ENCODE measurements at regions not wholly inside any gene's neighbourhood (a gene's known extent, or its start where the extent isn't known, plus 50 kb on each side); places are given as distances from the start of the nearest gene placed in this dataset.

GRCh38 chr4:123265443-123265842 lies 131.2 kb upstream of the SPRY1 start:
- intact Hi-C loops (cut with micrococcal nuclease; ENCODE audit: unreplicated experiment): no loop called here
- no peak for DNase-seq (ENCODE audit: low spot score)
- H3K9me3 ChIP-seq (ENCODE audit: low read length): no peaks in the 10 kb centered on the region
- H3K4me1 ChIP-seq (ENCODE audit: insufficient read depth, low read length, poor library complexity, severe bottlenecking): peaks cover under 1% of the 10 kb centered on the region
- H3K9me2 ChIP-seq (ENCODE audit: insufficient read depth, low read length): no peaks in the 10 kb centered on the region
- H2AFZ ChIP-seq (ENCODE audit: low read length): no peak overlapping the region
- BruUV-seq (replicated peaks): no TSS peak
- CTCF ChIA-PET (ENCODE audit: unreplicated experiment): no interaction called here
- H3K4me2 ChIP-seq (ENCODE audit: low read length): no peak overlapping the region
- POLR2A ChIA-PET: interaction anchor here (1.0 to 2.1 kb wide), 6 partner anchors 10 to 59 kb away, joined by 3 to 6 read pairs (median 4); no protein-coding TSS in a partner anchor
- TF ChIP-seq CTCF (conservative IDR thresholded peaks at IDR 0.05; ENCODE audit: low read length) (no peak), EZH2phosphoT487 (IDR thresholded peaks at IDR 0.05; ENCODE audit: borderline replicate concordance, low read depth, low read length) (no peak)
- H3K27ac ChIP-seq (ENCODE audit: low read depth, low read length, poor library complexity, severe bottlenecking): no peak overlapping the region
- H3K36me3 ChIP-seq (ENCODE audit: insufficient read depth, low read length): no peaks in the 10 kb centered on the region
- no peaks in the 10 kb centered on the region for H4K20me1 ChIP-seq (ENCODE audit: insufficient read depth, low read length)
- H3K79me2 ChIP-seq (ENCODE audit: insufficient read depth, low read depth, low read length): no peaks in the 10 kb centered on the region
- H3K4me3 ChIP-seq (ENCODE audit: low read depth, low read length, poor library complexity, severe bottlenecking): no peak overlapping the region

- H4K20me1 ChIP-seq (ENCODE audit: insufficient read depth, low read length): no peaks in the 10 kb centered on the region
- ChIA-PET CTCF (ENCODE audit: unreplicated experiment) (no interaction called here), POLR2A (interaction anchor here (1.3 to 2.1 kb wide), 5 partner anchors 9 to 59 kb away, joined by 3 to 6 read pairs (median 5); no protein-coding TSS in a partner anchor)
- H3K79me2 ChIP-seq (ENCODE audit: insufficient read depth, low read depth, low read length): no peaks in the 10 kb centered on the region
- no peak overlapping the region for H2AFZ ChIP-seq (ENCODE audit: low read length)
- H3K4me3 ChIP-seq (ENCODE audit: low read depth, low read length, poor library complexity, severe bottlenecking): no peak overlapping the region
- H3K9me2 ChIP-seq (ENCODE audit: insufficient read depth, low read length): no peaks in the 10 kb centered on the region
- no TSS peak for BruUV-seq (replicated peaks)
- no peak overlapping the region for H3K4me2 ChIP-seq (ENCODE audit: low read length)
- DNase-seq (ENCODE audit: low spot score): no peak
- intact Hi-C loops (cut with micrococcal nuclease; ENCODE audit: unreplicated experiment): no loop called here
- H3K4me1 ChIP-seq (ENCODE audit: insufficient read depth, low read length, poor library complexity, severe bottlenecking): no peaks in the 10 kb centered on the region
- no peaks in the 10 kb centered on the region for H3K36me3 ChIP-seq (ENCODE audit: insufficient read depth, low read length)
- TF ChIP-seq EZH2phosphoT487 (IDR thresholded peaks at IDR 0.05; ENCODE audit: borderline replicate concordance, low read depth, low read length) (no peak), CTCF (conservative IDR thresholded peaks at IDR 0.05; ENCODE audit: low read length) (no peak)
- no peaks in the 10 kb centered on the region for H3K9me3 ChIP-seq (ENCODE audit: low read length)
- no peak overlapping the region for H3K27ac ChIP-seq (ENCODE audit: low read depth, low read length, poor library complexity, severe bottlenecking)
These were observed 130.4 kb upstream of the SPRY1 start for GRCh38 chr4:123266221-123266620.

- Histone ChIP-seq H3K4me3 (ENCODE audit: low read depth, low read length, poor library complexity, severe bottlenecking) (no peak overlapping the region), H3K4me1 (ENCODE audit: insufficient read depth, low read length, poor library complexity, severe bottlenecking) (peaks cover 5% of the 10 kb centered on the region), H3K9me3 (ENCODE audit: low read length) (no peaks in the 10 kb centered on the region), H3K79me2 (ENCODE audit: insufficient read depth, low read depth, low read length) (no peaks in the 10 kb centered on the region), H3K27ac (ENCODE audit: low read depth, low read length, poor library complexity, severe bottlenecking) (no peak overlapping the region), H3K4me2 (ENCODE audit: low read length) (no peak overlapping the region), H2AFZ (ENCODE audit: low read length) (no peak overlapping the region), H4K20me1 (ENCODE audit: insufficient read depth, low read length) (no peaks in the 10 kb centered on the region), H3K36me3 (ENCODE audit: insufficient read depth, low read length) (no peaks in the 10 kb centered on the region), H3K9me2 (ENCODE audit: insufficient read depth, low read length) (no peaks in the 10 kb centered on the region)
- CTCF ChIA-PET (ENCODE audit: unreplicated experiment): no interaction called here
- TF ChIP-seq EZH2phosphoT487 (IDR thresholded peaks at IDR 0.05; ENCODE audit: borderline replicate concordance, low read depth, low read length): no peak
- TF ChIP-seq CTCF (conservative IDR thresholded peaks at IDR 0.05; ENCODE audit: low read length): no peak
- intact Hi-C loops (cut with micrococcal nuclease; ENCODE audit: unreplicated experiment): no loop called here
- no peak for DNase-seq (ENCODE audit: low spot score)
- POLR2A ChIA-PET: interaction anchor here (1.3 to 2.0 kb wide), 4 partner anchors 9 to 25 kb away, joined by 3 to 7 read pairs (median 5); no protein-coding TSS in a partner anchor
- no TSS peak for BruUV-seq (replicated peaks)
These were observed 117.8 kb upstream of the SPRY1 start for GRCh38 chr4:123278755-123279154.

Data from OCI-LY7 (cell line).